HEK293 (cell line): ENCODE measurements at regions not wholly inside any gene's neighbourhood (a gene's known extent, or its start where the extent isn't known, plus 50 kb on each side); places are given as distances from the start of the nearest gene placed in this dataset.

Experiments used
- CTCF ChIA-PET: fragments of 350-600 bp; formaldehyde crosslinking; extraction: SDS; loops from one replicate; lab custom pipeline; 2021; ENCODE audit warnings: antibody characterized with exemption; lab: Yijun Ruan, JAX
- POLR2A ChIA-PET: fragments of 300-600 bp; formaldehyde crosslinking; extraction: SDS; loops from one replicate; lab custom pipeline; 2020; ENCODE audit warnings: antibody characterized with exemption, inconsistent platforms; lab: Yijun Ruan, JAX
- H3K27ac ChIP-seq: fragments of 200-500 bp; sonication (Bioruptor generic); 2 replicates; pipeline ENCODE4 v1.5.1; 2014; ENCODE audit warnings: low read depth, low read length, control low read depth, inconsistent platforms; ENCODE audit errors: extremely low read depth
- H3K36me3 ChIP-seq, 2 experiments: fragments of 200-500 bp in 1 of 2; sonication (Bioruptor generic) in 1 of 2; 1 replicate in 1 of 2; 2 replicates in 1 of 2; pipeline ENCODE4 v1.5.1; 2014 to 2017; ENCODE audit warnings: inconsistent platforms in 2 of 2, low read length in 2 of 2; ENCODE audit not compliant: control insufficient read depth in 2 of 2, insufficient read depth in 1 of 2
- H3K4me1 ChIP-seq: fragments of 200-500 bp; sonication (Bioruptor generic); 2 replicates; pipeline ENCODE4 v1.5.1; 2014; ENCODE audit warnings: mild to moderate bottlenecking, low read length, inconsistent platforms; ENCODE audit not compliant: control insufficient read depth, insufficient read depth
- H3K4me3 ChIP-seq: 2 replicates; pipeline ENCODE4 v1.5.1; 2011; ENCODE audit warnings: low read depth, mild to moderate bottlenecking, control low read depth, low read length, moderate library complexity
- H3K9me3 ChIP-seq: fragments of 200-500 bp; sonication (Bioruptor generic); 2 replicates; pipeline ENCODE4 v1.5.1; 2014; ENCODE audit warnings: low read depth, low read length, inconsistent platforms; ENCODE audit not compliant: control insufficient read depth, insufficient read depth
- BCL6B ChIP-seq: fragments of 450-650 bp; formaldehyde crosslinking; IDR thresholded peaks from 2 replicates; pipeline ENCODE4 v1.5.1; 2017; ENCODE audit warnings: missing biosample characterization, missing genetic modification characterization
- GLIS1 ChIP-seq: fragments of 450-650 bp; formaldehyde crosslinking; IDR thresholded peaks from 2 replicates; pipeline ENCODE4 v1.5.1; 2016; ENCODE audit warnings: missing biosample characterization, missing genetic modification characterization
- HIC1 ChIP-seq: fragments of 450-650 bp; formaldehyde crosslinking; IDR thresholded peaks from 2 replicates; pipeline ENCODE4 v1.5.1; 2016; ENCODE audit warnings: missing biosample characterization, missing genetic modification characterization
- HOXA7 ChIP-seq: sonication (generic); formaldehyde crosslinking; IDR thresholded peaks from 2 replicates; pipeline ENCODE4 v1.8.1; 2022; ENCODE audit warnings: missing genetic modification reagents, borderline replicate concordance
- KLF16 ChIP-seq: fragments of 450-650 bp; formaldehyde crosslinking; IDR thresholded peaks from 2 replicates; pipeline ENCODE4 v1.5.1; 2017; ENCODE audit warnings: missing biosample characterization, missing genetic modification characterization
- PRDM10 ChIP-seq: fragments of 450-650 bp; formaldehyde crosslinking; IDR thresholded peaks from 2 replicates; pipeline ENCODE4 v1.5.1; 2016; ENCODE audit warnings: missing biosample characterization, missing genetic modification characterization
- PRDM6 ChIP-seq: fragments of 450-650 bp; formaldehyde crosslinking; IDR thresholded peaks from 2 replicates; pipeline ENCODE4 v1.5.1; 2017; ENCODE audit warnings: missing biosample characterization, missing genetic modification characterization
- SP7 ChIP-seq: fragments of 450-650 bp; formaldehyde crosslinking; IDR thresholded peaks from 2 replicates; pipeline ENCODE4 v1.5.1; 2016; ENCODE audit warnings: missing biosample characterization, missing genetic modification characterization
- TCF7L2 ChIP-seq: IDR thresholded peaks from 2 replicates; pipeline ENCODE4 v1.6.1; 2011; ENCODE audit warnings: low read depth, mild to moderate bottlenecking, inconsistent platforms, low read length, moderate library complexity, borderline replicate concordance
- ZFP37 ChIP-seq: fragments of 450-650 bp; formaldehyde crosslinking; IDR thresholded peaks from 2 replicates; pipeline ENCODE4 v1.5.1; 2016; ENCODE audit warnings: missing biosample characterization, missing genetic modification characterization
- ZNF157 ChIP-seq: fragments of 450-650 bp; formaldehyde crosslinking; IDR thresholded peaks from 2 replicates; pipeline ENCODE4 v1.5.1; 2016; ENCODE audit warnings: missing biosample characterization, missing genetic modification characterization
- ZNF2 ChIP-seq: fragments of 450-650 bp; formaldehyde crosslinking; IDR thresholded peaks from 2 replicates; pipeline ENCODE4 v1.5.1; 2016; ENCODE audit warnings: missing biosample characterization, missing genetic modification characterization
- ZNF214 ChIP-seq: fragments of 450-650 bp; formaldehyde crosslinking; IDR thresholded peaks from 2 replicates; pipeline ENCODE4 v1.5.1; 2017; ENCODE audit warnings: missing biosample characterization, mild to moderate bottlenecking, missing genetic modification characterization, borderline replicate concordance
- ZNF341 ChIP-seq: fragments of 450-650 bp; formaldehyde crosslinking; IDR thresholded peaks from 2 replicates; pipeline ENCODE4; 2016; ENCODE audit warnings: low read depth, missing biosample characterization, missing genetic modification characterization
- ZNF350 ChIP-seq: fragments of 450-650 bp; formaldehyde crosslinking; IDR thresholded peaks from 2 replicates; pipeline ENCODE4 v1.5.0; 2017; ENCODE audit warnings: missing biosample characterization, mild to moderate bottlenecking, missing genetic modification characterization
- ZNF404 ChIP-seq: fragments of 450-650 bp; formaldehyde crosslinking; IDR thresholded peaks from 2 replicates; pipeline ENCODE4 v1.5.1; 2017; ENCODE audit warnings: missing biosample characterization, missing genetic modification characterization
- ZNF473 ChIP-seq: fragments of 450-650 bp; formaldehyde crosslinking; IDR thresholded peaks from 2 replicates; pipeline ENCODE4 v1.5.1; 2017; ENCODE audit warnings: missing biosample characterization, missing genetic modification characterization
- ZNF48 ChIP-seq: fragments of 450-650 bp; formaldehyde crosslinking; IDR thresholded peaks from 2 replicates; pipeline ENCODE4 v1.5.1; 2016; ENCODE audit warnings: missing biosample characterization, missing genetic modification characterization
- ZNF529 ChIP-seq: fragments of 450-650 bp; formaldehyde crosslinking; IDR thresholded peaks from 2 replicates; pipeline ENCODE4 v1.5.1; 2017; ENCODE audit warnings: missing genetic modification characterization, missing biosample characterization; ENCODE audit not compliant: insufficient replicate concordance
- ZNF571 ChIP-seq: fragments of 450-650 bp; formaldehyde crosslinking; IDR thresholded peaks from 2 replicates; pipeline ENCODE4 v1.5.0; 2017; ENCODE audit warnings: missing biosample characterization, missing genetic modification characterization
- ZNF792 ChIP-seq: fragments of 450-650 bp; formaldehyde crosslinking; IDR thresholded peaks from 2 replicates; pipeline ENCODE4 v1.5.1; 2016; ENCODE audit warnings: missing biosample characterization, missing genetic modification characterization
- ZXDB ChIP-seq: fragments of 450-650 bp; formaldehyde crosslinking; IDR thresholded peaks from 2 replicates; pipeline ENCODE4 v1.5.1; 2016; ENCODE audit warnings: missing biosample characterization, missing genetic modification characterization
- TF ChIP-seq, protein P1 (sequence below): fragments of 450-650 bp; formaldehyde crosslinking; IDR thresholded peaks from 2 replicates; pipeline ENCODE4 v1.5.1; 2016; ENCODE audit warnings: missing biosample characterization, missing genetic modification characterization

DNA sequence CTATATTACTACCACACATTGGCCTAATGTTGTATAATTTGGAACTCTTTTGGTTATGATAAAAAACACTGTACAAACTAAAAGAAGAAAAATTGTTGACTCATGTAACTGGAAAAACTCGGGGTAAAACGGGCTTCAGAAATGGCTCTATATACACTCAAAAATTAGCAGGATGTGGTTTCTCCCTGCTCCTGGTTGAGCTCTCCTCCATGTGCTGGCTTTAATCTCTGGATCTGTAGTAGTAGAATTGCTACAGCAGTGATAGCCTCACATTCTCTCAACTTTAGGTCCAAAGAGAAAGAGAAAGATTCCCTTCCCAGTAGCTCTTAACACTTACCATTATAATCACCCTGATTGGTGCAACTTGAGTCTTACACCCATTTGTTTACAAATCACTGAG, 274.9 kb upstream of the GALNT5 start:
- no peaks in the 10 kb centered on the region for H3K36me3 ChIP-seq
- TF ChIP-seq ZNF157 (tag by site-specific recombination) (no peak), KLF16 (tag by site-specific recombination) (no peak), ZNF529 (tag by site-specific recombination) (no peak), ZXDB (tag by site-specific recombination) (no peak), ZNF214 (no peak), BCL6B (tag by site-specific recombination) (no peak), HIC1 (no peak), ZNF341 (tag by site-specific recombination) (no peak), PRDM6 (tag by site-specific recombination) (no peak)
- TF ChIP-seq, protein P1, sequence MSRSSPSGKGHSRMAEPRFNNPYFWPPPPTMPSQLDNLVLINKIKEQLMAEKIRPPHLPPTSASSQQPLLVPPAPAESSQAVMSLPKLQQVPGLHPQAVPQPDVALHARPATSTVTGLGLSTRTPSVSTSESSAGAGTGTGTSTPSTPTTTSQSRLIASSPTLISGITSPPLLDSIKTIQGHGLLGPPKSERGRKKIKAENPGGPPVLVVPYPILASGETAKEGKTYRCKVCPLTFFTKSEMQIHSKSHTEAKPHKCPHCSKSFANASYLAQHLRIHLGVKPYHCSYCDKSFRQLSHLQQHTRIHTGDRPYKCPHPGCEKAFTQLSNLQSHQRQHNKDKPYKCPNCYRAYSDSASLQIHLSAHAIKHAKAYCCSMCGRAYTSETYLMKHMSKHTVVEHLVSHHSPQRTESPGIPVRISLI (tag by site-specific recombination): no peak
- H3K4me3 ChIP-seq: no peak overlapping the region
- no peak overlapping the region for H3K27ac ChIP-seq
- POLR2A ChIA-PET: no interaction called here
- no peaks in the 10 kb centered on the region for H3K4me1 ChIP-seq
- no peaks in the 10 kb centered on the region for H3K9me3 ChIP-seq
- CTCF ChIA-PET: interaction anchor here (0.6 to 1.0 kb wide), 2 partner anchors 10 to 396 kb away, joined by 3 to 5 read pairs; no protein-coding TSS in a partner anchor

GRCh38 chr2:156986339-156986988, 271.0 kb upstream of the GALNT5 start:
- ChIA-PET POLR2A (no interaction called here), CTCF (no interaction called here)
- H3K4me3 ChIP-seq: no peak overlapping the region
- no peaks in the 10 kb centered on the region for H3K36me3 ChIP-seq
- H3K27ac ChIP-seq: no peak overlapping the region
- no peaks in the 10 kb centered on the region for H3K9me3 ChIP-seq
- no peaks in the 10 kb centered on the region for H3K4me1 ChIP-seq
- TF ChIP-seq ZNF48 (tag by site-specific recombination) (no peak), GLIS1 (no peak), ZNF2 (tag by site-specific recombination) (no peak), ZNF571 (tag by site-specific recombination) (no peak), PRDM10 (tag by site-specific recombination) (no peak), ZFP37 (tag by site-specific recombination) (no peak), ZNF404 (no peak), ZNF473 (no peak), ZNF350 (no peak), SP7 (tag by site-specific recombination) (no peak), KLF16 (tag by site-specific recombination) (no peak), HOXA7 (CRISPR knock-in tag) (no peak), TCF7L2 (no peak), ZNF792 (no peak)
